Right lobe of liver (tissue), 6 donors: ENCODE measurements at regions not wholly inside any gene's neighbourhood (a gene's known extent, or its start where the extent isn't known, plus 50 kb on each side); places are given as distances from the start of the nearest gene placed in this dataset.
A peak's percentile ranks its signal among the peaks of the same experiment; 100 is the strongest.

ENCODE experiments used
- ATAC-seq, 4 donors: fragments of 200-7000 bp; cut with Tn5 transposase; one replicate each; pipeline ENCODE4 v1.9.1; 2020; ENCODE audit warnings: mild to moderate bottlenecking in 4 of 4, moderate library complexity in 4 of 4
- DNase-seq, 3 donors: peaks; one replicate each; pipeline ENCODE4 v3.0.0-alpha.2; 2020
- H3K27ac ChIP-seq, 3 donors: fragments of 200-600 bp; one replicate each; pipeline ENCODE4 v1.8.0; 2022
- H3K27me3 ChIP-seq, 2 donors: fragments of 200-600 bp; one replicate each; pipeline ENCODE4 v1.8.0; 2022
- H3K36me3 ChIP-seq, 4 donors: fragments of 200-600 bp; sonication (generic) in 1 of 4; one replicate each; pipeline versions ENCODE4 v1.5.1 to v1.8.0; 2017 to 2022; ENCODE audit warnings: control low read depth in 1 of 4
- H3K4me1 ChIP-seq, 4 donors: fragments of 200-600 bp; sonication (generic) in 1 of 4; one replicate each; pipeline versions ENCODE4 v1.5.1 to v1.8.0; 2017 to 2022; ENCODE audit warnings: control low read depth in 1 of 4
- H3K4me3 ChIP-seq, 3 donors: fragments of 200-600 bp; one replicate each; pipeline ENCODE4 v1.8.0; 2022
- H3K9me3 ChIP-seq, 4 donors: fragments of 200-600 bp; sonication (generic) in 1 of 4; one replicate each; pipeline versions ENCODE4 v1.5.1 to v1.8.0; 2017 to 2022; ENCODE audit warnings: control low read depth in 1 of 4
- POLR2A ChIP-seq: fragments of 450-650 bp; IDR thresholded peaks from one replicate; pipeline ENCODE4 v1.6.1; 2017; ENCODE audit warnings: antibody characterized with exemption, mild to moderate bottlenecking
- WGBS: methylation state at CpG from one replicate; pipeline ENCODE4 v1.1.6; 2018; ENCODE audit warnings: low coverage, low lambda C conversion rate; ENCODE audit not compliant: insufficient coverage; ENCODE audit errors: missing lambda C conversion rate; 5-methylcytosine and 5-hydroxymethylcytosine counted together
- intact Hi-C, 2 donors: fragments of 100-400 bp; cut with DNase I; formaldehyde crosslinking; loops; one replicate each; pipeline versions ENCODE4 v1.11.2 to v1.14.1; 2022
- TF ChIP-seq, protein P1 (sequence below), 4 donors: fragments of 200-600 bp in 3 of 4; fragments of 450-650 bp in 1 of 4; IDR thresholded peaks; one replicate each; pipeline versions ENCODE4 v1.5.1 to v1.8.0; 2016 to 2022; ENCODE audit warnings: antibody characterized with exemption in 4 of 4, mild to moderate bottlenecking in 2 of 4
- donor health status: DM: no; HTN: yes; CAD: no.
- donor health status: DM: no; HTN: no; CAD: no.
- donor health status: DM: no; HTN: no; CAD: no.
- donor health status: DM: no; HTN: yes; CAD: no.
- donor health status: DM: no; HTN: yes; CAD: no.

DNA sequence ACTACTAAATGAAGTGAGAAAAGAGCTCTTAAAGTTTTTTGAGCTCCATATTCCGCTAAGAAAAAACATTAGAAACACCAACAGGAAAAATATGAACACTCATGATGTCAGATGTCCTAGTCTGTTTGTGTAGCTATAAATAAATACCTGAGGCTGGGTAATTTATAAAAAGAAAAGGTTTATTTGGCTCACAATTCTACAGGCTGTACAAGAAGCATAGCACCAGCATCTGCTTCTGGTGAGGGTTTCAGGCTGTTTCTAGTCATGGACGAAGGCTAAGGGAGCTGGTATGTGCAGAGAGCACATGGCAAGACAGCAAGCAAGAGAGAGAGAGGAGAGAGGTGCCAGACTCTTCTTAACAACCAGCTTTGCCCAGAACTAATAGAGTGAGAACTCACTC lies 186.2 kb downstream of the PLK2 start:
- DNase-seq (no peak), ATAC-seq (peak in 1 of 4 donors; percentile 12)
- Histone ChIP-seq H3K36me3 (no peaks in the 10 kb centered on the region), H3K4me1 (no peaks in the 10 kb centered on the region), H3K27ac (no peak overlapping the region), H3K9me3 (no peaks in the 10 kb centered on the region), H3K27me3 (no peaks in the 10 kb centered on the region), H3K4me3 (no peak overlapping the region)
- 59% methylated on average over 2 of the region's 2 CpGs for WGBS
- intact Hi-C loops = no loop called here
- no peak for TF ChIP-seq POLR2A
- TF ChIP-seq, protein P1, sequence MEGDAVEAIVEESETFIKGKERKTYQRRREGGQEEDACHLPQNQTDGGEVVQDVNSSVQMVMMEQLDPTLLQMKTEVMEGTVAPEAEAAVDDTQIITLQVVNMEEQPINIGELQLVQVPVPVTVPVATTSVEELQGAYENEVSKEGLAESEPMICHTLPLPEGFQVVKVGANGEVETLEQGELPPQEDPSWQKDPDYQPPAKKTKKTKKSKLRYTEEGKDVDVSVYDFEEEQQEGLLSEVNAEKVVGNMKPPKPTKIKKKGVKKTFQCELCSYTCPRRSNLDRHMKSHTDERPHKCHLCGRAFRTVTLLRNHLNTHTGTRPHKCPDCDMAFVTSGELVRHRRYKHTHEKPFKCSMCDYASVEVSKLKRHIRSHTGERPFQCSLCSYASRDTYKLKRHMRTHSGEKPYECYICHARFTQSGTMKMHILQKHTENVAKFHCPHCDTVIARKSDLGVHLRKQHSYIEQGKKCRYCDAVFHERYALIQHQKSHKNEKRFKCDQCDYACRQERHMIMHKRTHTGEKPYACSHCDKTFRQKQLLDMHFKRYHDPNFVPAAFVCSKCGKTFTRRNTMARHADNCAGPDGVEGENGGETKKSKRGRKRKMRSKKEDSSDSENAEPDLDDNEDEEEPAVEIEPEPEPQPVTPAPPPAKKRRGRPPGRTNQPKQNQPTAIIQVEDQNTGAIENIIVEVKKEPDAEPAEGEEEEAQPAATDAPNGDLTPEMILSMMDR (IDR thresholded peaks at IDR 0.05) = no peak

DNA sequence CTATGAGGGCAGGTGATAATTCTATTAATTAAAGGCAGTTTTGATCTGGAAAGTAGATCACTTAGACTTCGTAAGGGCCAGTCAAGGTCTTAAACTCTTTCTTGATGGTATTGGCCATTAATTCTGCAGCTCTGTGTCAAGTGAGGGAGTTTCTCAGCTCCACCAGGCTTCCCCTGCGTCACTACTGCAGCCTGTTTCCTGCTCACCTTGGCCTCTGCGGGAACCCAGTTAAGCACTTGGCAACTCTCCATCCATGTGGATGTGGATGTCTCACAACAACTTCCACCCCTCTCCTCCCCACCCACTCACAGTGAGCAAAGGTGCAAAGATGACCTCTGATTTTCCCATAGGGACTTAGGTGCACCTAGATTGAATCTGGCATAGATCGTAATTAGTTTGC lies 191.6 kb downstream of the PLK2 start:
- Histone ChIP-seq H3K27ac (no peak overlapping the region), H3K4me3 (no peak overlapping the region), H3K27me3 (no peaks in the 10 kb centered on the region), H3K9me3 (no peaks in the 10 kb centered on the region), H3K36me3 (no peaks in the 10 kb centered on the region), H3K4me1 (no peaks in the 10 kb centered on the region)
- intact Hi-C loops = no loop called here
- 60% methylated on average over 4 of the region's 4 CpGs for WGBS
- peak in 3 of 4 donors; percentile 51 to 88 (median 72) for ATAC-seq
- TF ChIP-seq, protein P1 (IDR thresholded peaks at IDR 0.05) = no peak
- no peak for TF ChIP-seq POLR2A
- DNase-seq = peak in 1 of 3 donors; percentile 33

DNA sequence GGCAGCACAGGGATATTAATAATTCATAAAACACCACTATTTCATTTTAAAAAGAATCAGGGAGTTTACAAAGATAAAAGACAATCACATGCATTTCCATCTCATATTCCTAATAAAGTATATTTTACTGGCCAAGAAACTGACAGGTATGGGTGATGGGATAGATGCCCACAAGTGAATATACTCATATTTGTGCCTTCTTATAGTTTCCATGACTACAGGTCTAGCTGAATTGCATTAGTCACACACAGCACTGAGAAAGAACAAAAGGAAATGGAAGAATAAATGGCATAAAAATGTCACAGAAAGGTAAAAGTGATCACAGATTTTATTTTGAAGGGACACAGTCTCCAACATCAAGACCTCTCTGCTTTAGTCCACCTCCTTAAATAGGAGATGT lies 193.5 kb downstream of the PLK2 start:
- H3K27me3 ChIP-seq = no peaks in the 10 kb centered on the region
- TF ChIP-seq, protein P1 (IDR thresholded peaks at IDR 0.05) = no peak
- no peak for TF ChIP-seq POLR2A
- no peak overlapping the region for H3K27ac ChIP-seq
- H3K4me1 ChIP-seq = no peaks in the 10 kb centered on the region
- no peak overlapping the region for H3K4me3 ChIP-seq
- H3K9me3 ChIP-seq = no peaks in the 10 kb centered on the region
- no peaks in the 10 kb centered on the region for H3K36me3 ChIP-seq
- ATAC-seq (no peak), DNase-seq (no peak)
- intact Hi-C loops = no loop called here

DNA sequence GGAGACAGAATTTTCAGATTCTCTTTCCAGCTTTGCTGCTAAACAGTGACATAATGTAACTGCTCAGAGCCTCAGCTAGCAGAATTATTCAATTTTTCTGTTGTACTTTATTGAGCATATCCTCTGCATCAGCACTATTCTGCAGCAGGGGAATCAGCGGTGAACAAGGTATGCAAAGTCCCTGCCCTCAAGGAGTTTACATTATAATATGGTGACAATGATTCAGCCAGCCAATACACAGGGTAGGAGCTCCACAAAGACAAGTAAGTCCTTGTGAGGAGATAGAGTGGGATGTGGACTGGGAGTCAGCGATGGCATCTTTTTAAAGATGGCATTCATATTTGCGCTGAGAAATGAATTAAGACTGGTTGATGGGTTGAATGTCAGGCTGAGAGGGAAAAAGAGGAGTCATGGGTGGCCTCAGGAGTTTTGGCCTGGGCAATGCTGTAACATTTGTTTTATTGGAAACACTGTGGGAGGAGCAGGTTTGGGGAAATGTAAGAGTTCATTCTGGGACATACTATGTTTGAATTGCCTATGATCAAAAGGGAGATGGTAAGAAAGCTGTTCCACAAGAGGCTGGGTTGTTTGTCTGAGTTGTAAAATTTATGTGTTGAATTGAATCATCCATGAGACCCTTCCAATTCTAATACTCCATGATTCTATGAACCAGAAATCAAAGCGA lies 194.5 kb downstream of the PLK2 start:
- WGBS = 96% methylated on average over 4 of the region's 4 CpGs
- H3K9me3 ChIP-seq = no peaks in the 10 kb centered on the region
- intact Hi-C loops = no loop called here
- TF ChIP-seq POLR2A = no peak
- TF ChIP-seq, protein P1 (IDR thresholded peaks at IDR 0.05) = no peak
- no peaks in the 10 kb centered on the region for H3K36me3 ChIP-seq
- H3K27ac ChIP-seq = no peak overlapping the region
- ATAC-seq = no peak
- H3K4me1 ChIP-seq = no peaks in the 10 kb centered on the region
- H3K4me3 ChIP-seq = no peak overlapping the region
- H3K27me3 ChIP-seq = no peaks in the 10 kb centered on the region
- DNase-seq = no peak

DNA sequence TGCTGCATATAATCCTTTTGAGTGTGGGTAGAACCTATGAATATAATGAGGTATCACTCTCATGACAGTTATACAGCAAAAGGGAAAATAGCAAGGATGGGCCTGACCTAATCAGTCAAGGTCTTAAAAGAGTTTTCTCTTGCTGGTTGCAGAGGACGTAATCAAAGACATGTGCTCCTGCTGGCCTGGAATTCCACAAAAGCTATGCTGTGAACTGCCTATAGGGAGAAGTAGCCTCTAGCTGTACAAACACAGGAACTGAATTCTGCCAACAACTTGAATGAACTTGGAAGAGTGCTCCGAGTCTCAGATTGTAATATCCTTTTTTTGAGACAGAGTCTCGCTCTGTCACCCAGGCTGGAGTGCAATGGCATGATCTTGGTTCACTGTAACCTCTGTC lies 195.6 kb downstream of the PLK2 start:
- ATAC-seq (no peak), DNase-seq (no peak)
- Histone ChIP-seq H3K36me3 (no peaks in the 10 kb centered on the region), H3K27me3 (no peaks in the 10 kb centered on the region), H3K27ac (no peak overlapping the region), H3K4me1 (no peaks in the 10 kb centered on the region), H3K4me3 (no peak overlapping the region), H3K9me3 (no peaks in the 10 kb centered on the region)
- no peak for TF ChIP-seq POLR2A
- TF ChIP-seq, protein P1 (IDR thresholded peaks at IDR 0.05) = no peak
- WGBS = 33% methylated on average over 1 of the region's 3 CpGs
- intact Hi-C loops = no loop called here
